SK-N-SH (cell line): ENCODE measurements at regions not wholly inside any gene's neighbourhood (a gene's known extent, or its start where the extent isn't known, plus 50 kb on each side); places are given as distances from the start of the nearest gene placed in this dataset.

Source experiments
- EP300 ChIP-seq, 2 experiments: IDR thresholded peaks; 2 replicates each; pipeline versions ENCODE4 v1.4.0 to v1.6.1; 2012; ENCODE audit warnings: borderline replicate concordance in 1 of 2, low read depth in 1 of 2, low read length in 1 of 2
- EZH2phosphoT487 ChIP-seq: fragments of 200-600 bp; sonication (generic); IDR thresholded peaks from 2 replicates; pipeline ENCODE4 v1.6.1; 2017; ENCODE audit warnings: low read depth, mixed run types, mild to moderate bottlenecking, antibody characterized with exemption, moderate library complexity, borderline replicate concordance
- FOXJ3 ChIP-seq: sonication (generic); formaldehyde crosslinking; IDR thresholded peaks from 2 replicates; pipeline ENCODE4 v1.5.1; 2020; ENCODE audit warnings: mild to moderate bottlenecking, missing genetic modification reagents
- MAX ChIP-seq: IDR thresholded peaks from 2 replicates; pipeline ENCODE4 v1.4.0; 2012; ENCODE audit warnings: low read depth
- MXI1 ChIP-seq: IDR thresholded peaks from 2 replicates; pipeline ENCODE4 v1.6.1; 2012; ENCODE audit warnings: mild to moderate bottlenecking, low read depth, low read length, improper control_type of control experiment
- POLR2AphosphoS5 ChIP-seq: IDR thresholded peaks from 2 replicates; pipeline ENCODE4 v1.6.1; 2012; ENCODE audit warnings: low read depth, low read length
- RAD21 ChIP-seq: IDR thresholded peaks from 2 replicates; pipeline ENCODE4 v1.6.1; 2012; ENCODE audit warnings: mild to moderate bottlenecking, low read length
- RCOR1 ChIP-seq: fragments of 150-350 bp; IDR thresholded peaks from 2 replicates; pipeline ENCODE4 v1.6.1; 2017; ENCODE audit warnings: antibody characterized with exemption, low read length
- RXRA ChIP-seq: IDR thresholded peaks from 2 replicates; pipeline ENCODE4 v1.4.0; 2012; ENCODE audit warnings: low read depth, mild to moderate bottlenecking, borderline replicate concordance
- TEAD4 ChIP-seq: IDR thresholded peaks from 2 replicates; pipeline ENCODE4 v1.4.0; 2012; ENCODE audit warnings: mild to moderate bottlenecking, borderline replicate concordance; ENCODE audit not compliant: insufficient read depth
- ZBTB33 ChIP-seq: IDR thresholded peaks from 2 replicates; pipeline ENCODE4 v1.4.0; 2012; ENCODE audit warnings: low read depth, borderline replicate concordance
- TF ChIP-seq, protein P1 (sequence below): fragments of 200-600 bp; sonication (generic); IDR thresholded peaks from 2 replicates; pipeline ENCODE4 v1.6.1; 2017; ENCODE audit warnings: antibody characterized with exemption, mild to moderate bottlenecking, moderate library complexity

- TF ChIP-seq POLR2AphosphoS5 (no peak), EZH2phosphoT487 (no peak), MXI1 (no peak), MAX (no peak), EP300 (IDR thresholded peaks at IDR 0.05; ENCODE audit: borderline replicate concordance in 1 of 2, low read depth in 1 of 2, low read length in 1 of 2) (no peak), ZBTB33 (no peak), RXRA (no peak), TEAD4 (no peak), RAD21 (no peak), RCOR1 (no peak), FOXJ3 (CRISPR knock-in tag) (no peak)
- TF ChIP-seq, protein P1, sequence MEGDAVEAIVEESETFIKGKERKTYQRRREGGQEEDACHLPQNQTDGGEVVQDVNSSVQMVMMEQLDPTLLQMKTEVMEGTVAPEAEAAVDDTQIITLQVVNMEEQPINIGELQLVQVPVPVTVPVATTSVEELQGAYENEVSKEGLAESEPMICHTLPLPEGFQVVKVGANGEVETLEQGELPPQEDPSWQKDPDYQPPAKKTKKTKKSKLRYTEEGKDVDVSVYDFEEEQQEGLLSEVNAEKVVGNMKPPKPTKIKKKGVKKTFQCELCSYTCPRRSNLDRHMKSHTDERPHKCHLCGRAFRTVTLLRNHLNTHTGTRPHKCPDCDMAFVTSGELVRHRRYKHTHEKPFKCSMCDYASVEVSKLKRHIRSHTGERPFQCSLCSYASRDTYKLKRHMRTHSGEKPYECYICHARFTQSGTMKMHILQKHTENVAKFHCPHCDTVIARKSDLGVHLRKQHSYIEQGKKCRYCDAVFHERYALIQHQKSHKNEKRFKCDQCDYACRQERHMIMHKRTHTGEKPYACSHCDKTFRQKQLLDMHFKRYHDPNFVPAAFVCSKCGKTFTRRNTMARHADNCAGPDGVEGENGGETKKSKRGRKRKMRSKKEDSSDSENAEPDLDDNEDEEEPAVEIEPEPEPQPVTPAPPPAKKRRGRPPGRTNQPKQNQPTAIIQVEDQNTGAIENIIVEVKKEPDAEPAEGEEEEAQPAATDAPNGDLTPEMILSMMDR, result no peak
These were observed 76.7 kb upstream of the PKDCC start for GRCh38 chr2:41970988-41971660.
